ENCODE measurements at regions not wholly inside any gene's neighbourhood (a gene's known extent, or its start where the extent isn't known, plus 50 kb on each side); places are given as distances from the start of the nearest gene placed in this dataset.

DNA sequence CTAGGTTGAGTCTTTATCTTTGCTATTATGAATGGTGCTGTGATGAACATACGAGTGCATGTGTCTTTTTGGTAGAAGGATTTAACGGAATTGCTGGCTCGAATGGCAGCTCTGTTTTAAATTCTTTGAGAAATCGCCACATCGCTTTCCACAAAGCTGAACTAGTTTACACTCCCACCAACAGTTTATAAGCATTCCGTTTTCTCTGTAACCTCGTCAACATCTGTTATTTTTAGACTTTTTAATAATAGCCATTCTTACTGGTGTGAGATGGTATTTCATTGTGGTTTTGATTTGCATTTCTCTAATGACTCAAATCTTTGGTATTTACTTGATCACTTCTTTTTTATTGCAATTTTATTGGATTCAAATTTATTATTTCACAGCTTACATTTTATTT lies 117.4 kb upstream of the HDGFL1 start:
- H3K36me3 Mint-ChIP-seq (ENCODE audit: low read depth): no peaks in the 10 kb centered on the region

DNA sequence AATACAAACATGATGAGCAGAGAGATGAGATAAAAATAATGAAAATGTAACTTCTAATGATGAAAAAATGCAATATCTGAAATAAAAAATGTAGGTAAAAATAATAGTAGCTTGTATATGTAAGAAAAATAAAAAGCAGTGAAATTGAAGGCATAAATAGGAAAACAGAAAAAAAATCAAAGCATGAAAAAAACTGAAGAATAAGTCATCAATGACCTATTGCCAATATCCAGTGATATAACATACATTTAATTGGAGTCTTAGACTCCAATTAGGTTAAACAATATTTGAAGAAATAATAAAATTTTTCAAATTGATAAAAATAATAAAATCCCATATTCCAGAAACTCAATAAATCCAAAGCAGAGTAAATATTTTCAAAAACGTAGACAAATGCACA lies 114.0 kb upstream of the HDGFL1 start:
- Mint-ChIP-seq H3K27me3 (no peaks in the 10 kb centered on the region), H3K4me1 (ENCODE audit: low read depth) (no peaks in the 10 kb centered on the region), H3K9me3 (peaks cover 6% of the 10 kb centered on the region), H3K36me3 (ENCODE audit: low read depth) (no peaks in the 10 kb centered on the region), H3K4me3 (no peak overlapping the region), H3K27ac (no peak overlapping the region)
- ATAC-seq (no peak), DNase-seq (no peak)
- CTCF ChIA-PET: no interaction called here
- TF ChIP-seq, protein P1, sequence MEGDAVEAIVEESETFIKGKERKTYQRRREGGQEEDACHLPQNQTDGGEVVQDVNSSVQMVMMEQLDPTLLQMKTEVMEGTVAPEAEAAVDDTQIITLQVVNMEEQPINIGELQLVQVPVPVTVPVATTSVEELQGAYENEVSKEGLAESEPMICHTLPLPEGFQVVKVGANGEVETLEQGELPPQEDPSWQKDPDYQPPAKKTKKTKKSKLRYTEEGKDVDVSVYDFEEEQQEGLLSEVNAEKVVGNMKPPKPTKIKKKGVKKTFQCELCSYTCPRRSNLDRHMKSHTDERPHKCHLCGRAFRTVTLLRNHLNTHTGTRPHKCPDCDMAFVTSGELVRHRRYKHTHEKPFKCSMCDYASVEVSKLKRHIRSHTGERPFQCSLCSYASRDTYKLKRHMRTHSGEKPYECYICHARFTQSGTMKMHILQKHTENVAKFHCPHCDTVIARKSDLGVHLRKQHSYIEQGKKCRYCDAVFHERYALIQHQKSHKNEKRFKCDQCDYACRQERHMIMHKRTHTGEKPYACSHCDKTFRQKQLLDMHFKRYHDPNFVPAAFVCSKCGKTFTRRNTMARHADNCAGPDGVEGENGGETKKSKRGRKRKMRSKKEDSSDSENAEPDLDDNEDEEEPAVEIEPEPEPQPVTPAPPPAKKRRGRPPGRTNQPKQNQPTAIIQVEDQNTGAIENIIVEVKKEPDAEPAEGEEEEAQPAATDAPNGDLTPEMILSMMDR (IDR thresholded peaks at IDR 0.05): no peak
- intact Hi-C loops (cut with micrococcal nuclease): no loop called here
- POLR2A ChIA-PET: no interaction called here

More for the DNA sequence above, 117.4 kb upstream of the HDGFL1 start:
- H3K4me1 Mint-ChIP-seq (ENCODE audit: low read depth): no peaks in the 10 kb centered on the region
- H3K9me3 Mint-ChIP-seq: peaks cover 3% of the 10 kb centered on the region
- intact Hi-C loops (cut with micrococcal nuclease): no loop called here
- DNase-seq (no peak), ATAC-seq (no peak)
- no peak overlapping the region for H3K4me3 Mint-ChIP-seq
- CTCF ChIA-PET: no interaction called here
- no peak overlapping the region for H3K27ac Mint-ChIP-seq
- POLR2A ChIA-PET: no interaction called here
- no peaks in the 10 kb centered on the region for H3K27me3 Mint-ChIP-seq
- TF ChIP-seq, protein P1 (IDR thresholded peaks at IDR 0.05): no peak

- POLR2A ChIA-PET: no interaction called here
- intact Hi-C loops (cut with micrococcal nuclease): no loop called here
- DNase-seq (no peak), ATAC-seq (no peak)
- Mint-ChIP-seq H3K36me3 (ENCODE audit: low read depth) (no peaks in the 10 kb centered on the region), H3K4me1 (ENCODE audit: low read depth) (no peaks in the 10 kb centered on the region), H3K9me3 (peaks cover 6% of the 10 kb centered on the region), H3K27me3 (no peaks in the 10 kb centered on the region), H3K27ac (no peak overlapping the region), H3K4me3 (no peak overlapping the region)
- TF ChIP-seq, protein P1 (IDR thresholded peaks at IDR 0.05): no peak
- CTCF ChIA-PET: no interaction called here
These were observed 111.4 kb upstream of the HDGFL1 start for GRCh38 chr6:22457996-22458395.

- no peaks in the 10 kb centered on the region for H3K36me3 Mint-ChIP-seq (ENCODE audit: low read depth)
- H3K4me3 Mint-ChIP-seq: no peak overlapping the region
- ChIA-PET POLR2A (no interaction called here), CTCF (no interaction called here)
- DNase-seq (no peak), ATAC-seq (no peak)
- no peaks in the 10 kb centered on the region for H3K4me1 Mint-ChIP-seq (ENCODE audit: low read depth)
- H3K9me3 Mint-ChIP-seq: peaks cover 1% of the 10 kb centered on the region
- intact Hi-C loops (cut with micrococcal nuclease): no loop called here
- TF ChIP-seq, protein P1 (IDR thresholded peaks at IDR 0.05): no peak
- H3K27ac Mint-ChIP-seq: no peak overlapping the region
- no peaks in the 10 kb centered on the region for H3K27me3 Mint-ChIP-seq
These were observed 102.6 kb upstream of the HDGFL1 start for GRCh38 chr6:22466665-22467245.

DNA sequence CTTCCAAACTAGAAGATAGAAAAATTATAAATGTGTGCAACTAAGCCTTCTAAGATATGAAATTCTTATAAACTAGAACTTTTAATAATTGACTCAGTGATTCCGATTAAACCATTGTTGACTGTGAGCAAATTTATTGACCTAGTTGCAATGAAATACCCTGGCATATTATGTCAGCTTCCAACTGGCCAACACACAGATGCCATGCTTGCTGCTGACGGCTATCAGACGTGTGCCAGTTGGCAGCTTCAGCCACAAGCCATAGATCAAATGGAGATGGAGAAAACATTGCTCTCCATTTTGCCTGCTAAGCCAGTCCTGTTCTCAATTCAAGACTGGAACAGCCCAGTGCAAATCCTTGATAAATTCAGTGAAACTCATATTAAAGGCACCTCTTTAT lies 101.7 kb upstream of the HDGFL1 start:
- Mint-ChIP-seq H3K27ac (no peak overlapping the region), H3K36me3 (ENCODE audit: low read depth) (no peaks in the 10 kb centered on the region), H3K4me3 (no peak overlapping the region), H3K4me1 (ENCODE audit: low read depth) (no peaks in the 10 kb centered on the region), H3K27me3 (no peaks in the 10 kb centered on the region), H3K9me3 (peaks cover 1% of the 10 kb centered on the region)
- POLR2A ChIA-PET: no interaction called here
- TF ChIP-seq, protein P1 (IDR thresholded peaks at IDR 0.05): no peak
- intact Hi-C loops (cut with micrococcal nuclease): no loop called here
- DNase-seq (no peak), ATAC-seq (no peak)
- CTCF ChIA-PET: no interaction called here

All from activated CD8-positive, alpha-beta T cell treated with anti-CD3 and anti-CD28 coated beads for 36 hours (primary cell).